WTC11 (cell line): ENCODE measurements at regions not wholly inside any gene's neighbourhood (a gene's known extent, or its start where the extent isn't known, plus 50 kb on each side); places are given as distances from the start of the nearest gene placed in this dataset.

Source experiments
- ATF2 ChIP-seq: sonication (generic); formaldehyde crosslinking; IDR thresholded peaks from 2 replicates; pipeline ENCODE4 v1.8.1; 2022; ENCODE audit warnings: low read depth, missing genetic modification reagents, borderline replicate concordance
- CTCF ChIP-seq: fragments of 200-600 bp; IDR thresholded peaks from 2 replicates; pipeline ENCODE4 v1.8.0; 2022; ENCODE audit warnings: antibody characterized with exemption
- ELF4 ChIP-seq: sonication (generic); formaldehyde crosslinking; IDR thresholded peaks from 2 replicates; pipeline ENCODE4 v1.8.1; 2022; ENCODE audit warnings: low read depth, mild to moderate bottlenecking, moderate library complexity, missing genetic modification reagents
- ESRRA ChIP-seq: sonication (generic); formaldehyde crosslinking; IDR thresholded peaks from 2 replicates; pipeline ENCODE4 v1.8.1; 2022; ENCODE audit warnings: mild to moderate bottlenecking, missing genetic modification reagents, borderline replicate concordance
- GABPB1 ChIP-seq: sonication (generic); formaldehyde crosslinking; IDR thresholded peaks from 2 replicates; pipeline ENCODE4 v1.8.1; 2023; ENCODE audit warnings: mild to moderate bottlenecking, missing genetic modification reagents
- GRHL2 ChIP-seq: fragments of 250-450 bp; sonication (Bioruptor Pico); IDR thresholded peaks from 2 replicates; pipeline ENCODE4 v1.8.0; 2022; ENCODE audit warnings: mild to moderate bottlenecking, moderate library complexity; ENCODE audit not compliant: insufficient replicate concordance, severe bottlenecking
- IRF2 ChIP-seq: sonication (generic); formaldehyde crosslinking; IDR thresholded peaks from 2 replicates; pipeline ENCODE4 v1.8.0; 2022; ENCODE audit warnings: low read depth, missing genetic modification reagents, borderline replicate concordance
- SP1 ChIP-seq: sonication (generic); formaldehyde crosslinking; conservative IDR thresholded peaks from 2 replicates; pipeline ENCODE4 v1.8.1; 2022; ENCODE audit warnings: missing genetic modification reagents
- USF2 ChIP-seq: sonication (generic); formaldehyde crosslinking; IDR thresholded peaks from 2 replicates; pipeline ENCODE4 v1.8.1; 2023; ENCODE audit warnings: mild to moderate bottlenecking, missing genetic modification reagents, moderate library complexity
- TF ChIP-seq, protein P1 (sequence below): sonication (generic); formaldehyde crosslinking; IDR thresholded peaks from 2 replicates; pipeline ENCODE4 v1.8.1; 2022; ENCODE audit warnings: mild to moderate bottlenecking, missing genetic modification reagents, moderate library complexity, borderline replicate concordance
- TF ChIP-seq, protein P2 (sequence below): sonication (generic); formaldehyde crosslinking; IDR thresholded peaks from 2 replicates; pipeline ENCODE4 v1.8.1; 2022; ENCODE audit warnings: low read depth, mild to moderate bottlenecking, moderate library complexity, missing genetic modification reagents, borderline replicate concordance

DNA sequence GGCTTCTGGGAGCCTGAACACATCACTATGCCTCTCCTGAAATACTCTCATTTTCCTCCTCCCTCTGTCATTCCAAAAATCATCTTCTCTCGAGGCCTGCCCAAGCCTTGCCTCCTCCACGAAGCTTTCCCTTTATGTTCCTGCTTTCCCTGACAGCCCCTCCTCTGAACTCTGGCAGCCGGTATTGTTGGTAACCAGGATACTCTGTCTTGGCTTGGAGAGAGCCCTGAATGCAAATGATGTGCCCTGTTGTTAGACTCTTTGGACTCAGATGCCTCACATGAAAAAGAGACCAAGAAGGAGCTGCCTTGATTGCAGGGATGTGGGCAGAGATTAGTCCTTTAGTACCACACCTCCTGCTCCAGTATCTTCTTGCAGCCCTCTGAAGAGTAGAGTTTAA lies 138.5 kb upstream of the DLX2 start:
- TF ChIP-seq CTCF (no peak), ELF4 (CRISPR knock-in tag) (no peak), ATF2 (CRISPR knock-in tag) (no peak), USF2 (no peak), GABPB1 (CRISPR knock-in tag) (no peak), ESRRA (CRISPR knock-in tag) (no peak), SP1 (no peak), IRF2 (CRISPR knock-in tag) (no peak), GRHL2 (CRISPR knock-in tag) (no peak)
- TF ChIP-seq, protein P1, sequence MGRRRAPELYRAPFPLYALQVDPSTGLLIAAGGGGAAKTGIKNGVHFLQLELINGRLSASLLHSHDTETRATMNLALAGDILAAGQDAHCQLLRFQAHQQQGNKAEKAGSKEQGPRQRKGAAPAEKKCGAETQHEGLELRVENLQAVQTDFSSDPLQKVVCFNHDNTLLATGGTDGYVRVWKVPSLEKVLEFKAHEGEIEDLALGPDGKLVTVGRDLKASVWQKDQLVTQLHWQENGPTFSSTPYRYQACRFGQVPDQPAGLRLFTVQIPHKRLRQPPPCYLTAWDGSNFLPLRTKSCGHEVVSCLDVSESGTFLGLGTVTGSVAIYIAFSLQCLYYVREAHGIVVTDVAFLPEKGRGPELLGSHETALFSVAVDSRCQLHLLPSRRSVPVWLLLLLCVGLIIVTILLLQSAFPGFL (CRISPR knock-in tag): no peak
- TF ChIP-seq, protein P2, sequence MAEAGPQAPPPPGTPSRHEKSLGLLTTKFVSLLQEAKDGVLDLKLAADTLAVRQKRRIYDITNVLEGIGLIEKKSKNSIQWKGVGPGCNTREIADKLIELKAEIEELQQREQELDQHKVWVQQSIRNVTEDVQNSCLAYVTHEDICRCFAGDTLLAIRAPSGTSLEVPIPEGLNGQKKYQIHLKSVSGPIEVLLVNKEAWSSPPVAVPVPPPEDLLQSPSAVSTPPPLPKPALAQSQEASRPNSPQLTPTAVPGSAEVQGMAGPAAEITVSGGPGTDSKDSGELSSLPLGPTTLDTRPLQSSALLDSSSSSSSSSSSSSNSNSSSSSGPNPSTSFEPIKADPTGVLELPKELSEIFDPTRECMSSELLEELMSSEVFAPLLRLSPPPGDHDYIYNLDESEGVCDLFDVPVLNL (CRISPR knock-in tag): no peak
